ENCODE measurements at regions not wholly inside any gene's neighbourhood (a gene's known extent, or its start where the extent isn't known, plus 50 kb on each side); places are given as distances from the start of the nearest gene placed in this dataset.

GRCh38 chr14:26935733-26936132, 337.9 kb upstream of the NOVA1 start:
- TF ChIP-seq CTCF (IDR thresholded peaks at IDR 0.05) = no peak
- Histone ChIP-seq H2AFZ (no peak overlapping the region), H3K27me3 (ENCODE audit: control insufficient read depth, insufficient read depth, low read length) (no peaks in the 10 kb centered on the region), H3K9me3 (ENCODE audit: control insufficient read depth, low read length) (no peaks in the 10 kb centered on the region), H3K79me2 (no peaks in the 10 kb centered on the region), H3K9ac (no peak overlapping the region), H3K27ac (no peak overlapping the region), H3K36me3 (ENCODE audit: control insufficient read depth, insufficient read depth, low read length) (no peaks in the 10 kb centered on the region), H3K4me1 (no peaks in the 10 kb centered on the region), H3K4me2 (ENCODE audit: low read length) (no peak overlapping the region), H3K4me3 (ENCODE audit: low read depth, low read length) (no peak overlapping the region)

DNA sequence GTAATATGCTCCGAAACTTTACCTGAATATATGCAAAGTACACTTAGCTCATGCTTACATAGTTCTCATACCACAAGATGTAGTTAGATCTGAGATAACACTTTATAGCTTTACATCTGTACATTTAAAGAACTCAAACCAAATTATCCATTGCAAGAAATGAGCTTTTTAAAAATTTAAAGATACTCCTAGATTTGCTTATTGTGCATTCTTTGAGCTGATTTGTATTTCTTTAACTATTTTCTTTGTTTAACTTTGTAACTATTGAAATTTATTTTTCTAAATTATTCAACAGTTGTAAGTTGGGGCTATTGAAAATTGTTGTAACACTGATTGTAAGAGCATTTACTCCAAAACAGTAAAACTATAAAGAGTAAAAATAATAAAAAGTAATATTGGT, 340.2 kb upstream of the NOVA1 start:
- no peak for TF ChIP-seq CTCF (IDR thresholded peaks at IDR 0.05)
- Histone ChIP-seq H3K4me3 (ENCODE audit: low read depth, low read length) (no peak overlapping the region), H3K9ac (no peak overlapping the region), H3K27ac (no peak overlapping the region), H3K4me2 (ENCODE audit: low read length) (no peak overlapping the region), H3K79me2 (no peaks in the 10 kb centered on the region), H3K9me3 (ENCODE audit: control insufficient read depth, low read length) (no peaks in the 10 kb centered on the region), H3K4me1 (no peaks in the 10 kb centered on the region), H3K27me3 (ENCODE audit: control insufficient read depth, insufficient read depth, low read length) (no peaks in the 10 kb centered on the region), H2AFZ (no peak overlapping the region), H3K36me3 (ENCODE audit: control insufficient read depth, insufficient read depth, low read length) (no peaks in the 10 kb centered on the region)

DNA sequence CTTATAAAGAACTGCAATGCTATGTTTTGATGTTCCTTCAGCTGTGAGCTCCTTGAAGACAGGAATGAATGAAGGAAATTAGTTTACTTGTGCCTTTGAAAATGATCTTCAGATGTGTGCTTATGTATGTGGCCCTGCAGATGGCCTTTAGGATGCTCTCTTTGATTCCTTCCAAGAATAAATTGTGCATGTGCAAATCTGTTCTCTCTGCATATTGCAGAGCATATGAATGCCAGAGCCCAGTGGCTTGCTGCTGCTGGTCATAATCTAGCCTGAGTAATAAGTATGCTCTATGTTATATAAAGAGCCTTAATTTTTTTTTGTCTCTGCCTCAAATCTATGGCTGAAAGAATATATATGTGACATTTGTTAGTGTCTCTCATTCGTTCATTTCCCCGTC, 341.9 kb upstream of the NOVA1 start:
- no peak overlapping the region for H3K4me3 ChIP-seq (ENCODE audit: low read depth, low read length)
- no peaks in the 10 kb centered on the region for H3K9me3 ChIP-seq (ENCODE audit: control insufficient read depth, low read length)
- H3K4me1 ChIP-seq = no peaks in the 10 kb centered on the region
- no peak overlapping the region for H3K9ac ChIP-seq
- H3K36me3 ChIP-seq (ENCODE audit: control insufficient read depth, insufficient read depth, low read length) = no peaks in the 10 kb centered on the region
- no peak overlapping the region for H3K4me2 ChIP-seq (ENCODE audit: low read length)
- H3K27me3 ChIP-seq (ENCODE audit: control insufficient read depth, insufficient read depth, low read length) = no peaks in the 10 kb centered on the region
- no peaks in the 10 kb centered on the region for H3K79me2 ChIP-seq
- no peak overlapping the region for H2AFZ ChIP-seq
- TF ChIP-seq CTCF (IDR thresholded peaks at IDR 0.05) = no peak
- no peak overlapping the region for H3K27ac ChIP-seq

GRCh38 chr14:26941521-26941920, 343.7 kb upstream of the NOVA1 start:
- TF ChIP-seq CTCF (IDR thresholded peaks at IDR 0.05) = no peak
- Histone ChIP-seq H3K79me2 (no peaks in the 10 kb centered on the region), H3K36me3 (ENCODE audit: control insufficient read depth, insufficient read depth, low read length) (no peaks in the 10 kb centered on the region), H3K9me3 (ENCODE audit: control insufficient read depth, low read length) (no peaks in the 10 kb centered on the region), H3K27me3 (ENCODE audit: control insufficient read depth, insufficient read depth, low read length) (no peaks in the 10 kb centered on the region), H3K4me1 (no peaks in the 10 kb centered on the region), H3K4me3 (ENCODE audit: low read depth, low read length) (no peak overlapping the region), H2AFZ (no peak overlapping the region), H3K9ac (no peak overlapping the region), H3K4me2 (ENCODE audit: low read length) (no peak overlapping the region), H3K27ac (no peak overlapping the region)

DNA sequence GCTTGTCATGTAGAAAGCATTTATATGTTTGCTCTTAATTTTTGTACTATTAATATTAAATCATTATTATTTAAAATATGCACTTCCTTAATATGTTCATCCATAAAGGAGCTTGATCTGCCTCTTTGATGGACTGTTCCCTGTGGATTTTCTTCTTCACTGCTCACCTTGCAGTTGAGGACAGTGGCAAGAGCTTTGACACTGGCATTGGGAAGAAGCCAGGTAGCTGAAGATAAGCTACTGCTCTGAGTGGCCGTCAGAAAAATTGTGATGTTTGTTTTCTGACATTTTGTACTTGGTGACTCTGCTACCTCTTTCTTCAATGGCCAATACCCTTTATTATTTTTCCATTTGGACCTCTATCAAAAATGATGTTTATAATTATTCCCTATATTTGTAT, 349.4 kb upstream of the NOVA1 start:
- no peak overlapping the region for H3K4me3 ChIP-seq (ENCODE audit: low read depth, low read length)
- no peaks in the 10 kb centered on the region for H3K79me2 ChIP-seq
- no peak for TF ChIP-seq CTCF (IDR thresholded peaks at IDR 0.05)
- no peaks in the 10 kb centered on the region for H3K9me3 ChIP-seq (ENCODE audit: control insufficient read depth, low read length)
- H3K9ac ChIP-seq = no peak overlapping the region
- H2AFZ ChIP-seq = no peak overlapping the region
- H3K4me2 ChIP-seq (ENCODE audit: low read length) = no peak overlapping the region
- H3K27me3 ChIP-seq (ENCODE audit: control insufficient read depth, insufficient read depth, low read length) = no peaks in the 10 kb centered on the region
- H3K4me1 ChIP-seq = no peaks in the 10 kb centered on the region
- no peaks in the 10 kb centered on the region for H3K36me3 ChIP-seq (ENCODE audit: control insufficient read depth, insufficient read depth, low read length)
- no peak overlapping the region for H3K27ac ChIP-seq

Data from parathyroid adenoma (tissue), 2 donors.